Gastrocnemius medialis (tissue), 4 donors: ENCODE measurements at regions not wholly inside any gene's neighbourhood (a gene's known extent, or its start where the extent isn't known, plus 50 kb on each side); places are given as distances from the start of the nearest gene placed in this dataset.

Experiments used
- POLR2A ChIP-seq, 2 donors: fragments of 450-650 bp; IDR thresholded peaks; one replicate each; pipeline ENCODE4 v1.6.1; 2017; ENCODE audit warnings: antibody characterized with exemption in 2 of 2, mild to moderate bottlenecking in 2 of 2, moderate library complexity in 2 of 2
- TF ChIP-seq, protein P1 (sequence below), 5 experiments: fragments of 450-650 bp in 3 of 5; fragments of 200-600 bp in 2 of 5; sonication (generic) in 2 of 5; IDR thresholded peaks in 4 of 5; conservative IDR thresholded peaks in 1 of 5; 1 replicate in 4 of 5; 2 replicates in 1 of 5; pipeline ENCODE4 v1.5.1; 2016 to 2019; ENCODE audit warnings: antibody characterized with exemption in 5 of 5, mild to moderate bottlenecking in 3 of 5, moderate library complexity in 3 of 5

- no peak for TF ChIP-seq POLR2A (IDR thresholded peaks at IDR 0.05)
- TF ChIP-seq, protein P1, sequence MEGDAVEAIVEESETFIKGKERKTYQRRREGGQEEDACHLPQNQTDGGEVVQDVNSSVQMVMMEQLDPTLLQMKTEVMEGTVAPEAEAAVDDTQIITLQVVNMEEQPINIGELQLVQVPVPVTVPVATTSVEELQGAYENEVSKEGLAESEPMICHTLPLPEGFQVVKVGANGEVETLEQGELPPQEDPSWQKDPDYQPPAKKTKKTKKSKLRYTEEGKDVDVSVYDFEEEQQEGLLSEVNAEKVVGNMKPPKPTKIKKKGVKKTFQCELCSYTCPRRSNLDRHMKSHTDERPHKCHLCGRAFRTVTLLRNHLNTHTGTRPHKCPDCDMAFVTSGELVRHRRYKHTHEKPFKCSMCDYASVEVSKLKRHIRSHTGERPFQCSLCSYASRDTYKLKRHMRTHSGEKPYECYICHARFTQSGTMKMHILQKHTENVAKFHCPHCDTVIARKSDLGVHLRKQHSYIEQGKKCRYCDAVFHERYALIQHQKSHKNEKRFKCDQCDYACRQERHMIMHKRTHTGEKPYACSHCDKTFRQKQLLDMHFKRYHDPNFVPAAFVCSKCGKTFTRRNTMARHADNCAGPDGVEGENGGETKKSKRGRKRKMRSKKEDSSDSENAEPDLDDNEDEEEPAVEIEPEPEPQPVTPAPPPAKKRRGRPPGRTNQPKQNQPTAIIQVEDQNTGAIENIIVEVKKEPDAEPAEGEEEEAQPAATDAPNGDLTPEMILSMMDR (IDR thresholded peaks at IDR 0.05 in 4 of 5, conservative IDR thresholded peaks at IDR 0.05 in 1 of 5): no peak
Observed at GRCh38 chr10:54866666-54867065, 65.6 kb upstream of the PCDH15 start.
